ENCODE measurements at regions not wholly inside any gene's neighbourhood (a gene's known extent, or its start where the extent isn't known, plus 50 kb on each side); places are given as distances from the start of the nearest gene placed in this dataset.

- no peak for DNase-seq (ENCODE audit: extremely low read depth, low read depth, low spot score)
These were observed 82.2 kb downstream of the EPDR1 start for GRCh38 chr7:38002689-38003088.

GRCh38 chr7:38006559-38006958 lies 86.1 kb downstream of the EPDR1 start:
- DNase-seq (ENCODE audit: extremely low read depth, low read depth, low spot score), result no peak

GRCh38 chr7:38007096-38007495 lies 86.7 kb downstream of the EPDR1 start:
- no peak for DNase-seq (ENCODE audit: extremely low read depth, low read depth, low spot score)

- no peak for DNase-seq (ENCODE audit: extremely low read depth, low read depth, low spot score)
These were observed 92.8 kb downstream of the EPDR1 start for GRCh38 chr7:38013246-38013645.

GRCh38 chr7:38016567-38016966 lies 96.1 kb downstream of the EPDR1 start:
- no peak for DNase-seq (ENCODE audit: extremely low read depth, low read depth, low spot score)

GRCh38 chr7:38017320-38017719 lies 96.9 kb downstream of the EPDR1 start:
- DNase-seq (ENCODE audit: extremely low read depth, low read depth, low spot score), result no peak

GRCh38 chr7:38020121-38020785 lies 99.8 kb downstream of the EPDR1 start:
- no peak for DNase-seq (ENCODE audit: extremely low read depth, low read depth, low spot score)

GRCh38 chr7:38021892-38022291 lies 101.5 kb downstream of the EPDR1 start:
- DNase-seq (ENCODE audit: extremely low read depth, low read depth, low spot score), result no peak

- no peak for DNase-seq (ENCODE audit: extremely low read depth, low read depth, low spot score)
These were observed 105.4 kb downstream of the EPDR1 start for GRCh38 chr7:38025815-38026214.

- no peak for DNase-seq (ENCODE audit: extremely low read depth, low read depth, low spot score)
These were observed 107.5 kb downstream of the EPDR1 start for GRCh38 chr7:38027884-38028455.

GRCh38 chr7:38034062-38034908 lies 113.8 kb downstream of the EPDR1 start:
- DNase-seq (ENCODE audit: extremely low read depth, low read depth, low spot score), result no peak

- DNase-seq (ENCODE audit: extremely low read depth, low read depth, low spot score), result no peak
These were observed 120.4 kb downstream of the EPDR1 start for GRCh38 chr7:38040831-38041230.

GRCh38 chr7:38049679-38050078 lies 128.4 kb upstream of the STARD3NL start:
- DNase-seq (ENCODE audit: extremely low read depth, low read depth, low spot score), result no peak

GRCh38 chr7:38051311-38051710 lies 126.7 kb upstream of the STARD3NL start:
- DNase-seq (ENCODE audit: extremely low read depth, low read depth, low spot score), result no peak

GRCh38 chr7:38051786-38052185 lies 126.3 kb upstream of the STARD3NL start:
- no peak for DNase-seq (ENCODE audit: extremely low read depth, low read depth, low spot score)

GRCh38 chr7:38052786-38053185 lies 125.3 kb upstream of the STARD3NL start:
- no peak for DNase-seq (ENCODE audit: extremely low read depth, low read depth, low spot score)

- no peak for DNase-seq (ENCODE audit: extremely low read depth, low read depth, low spot score)
These were observed 123.8 kb upstream of the STARD3NL start for GRCh38 chr7:38054199-38054598.

- no peak for DNase-seq (ENCODE audit: extremely low read depth, low read depth, low spot score)
These were observed 120.2 kb upstream of the STARD3NL start for GRCh38 chr7:38057829-38058228.

- no peak for DNase-seq (ENCODE audit: extremely low read depth, low read depth, low spot score)
These were observed 117.9 kb upstream of the STARD3NL start for GRCh38 chr7:38060116-38060515.

- DNase-seq (ENCODE audit: extremely low read depth, low read depth, low spot score), result no peak
These were observed 117.4 kb upstream of the STARD3NL start for GRCh38 chr7:38060637-38061036.

GRCh38 chr7:38066391-38066790 lies 111.7 kb upstream of the STARD3NL start:
- no peak for DNase-seq (ENCODE audit: extremely low read depth, low read depth, low spot score)

GRCh38 chr7:38068461-38068860 lies 109.6 kb upstream of the STARD3NL start:
- DNase-seq (ENCODE audit: extremely low read depth, low read depth, low spot score), result no peak
